Breast epithelium (tissue), 3 donors: ENCODE measurements at regions not wholly inside any gene's neighbourhood (a gene's known extent, or its start where the extent isn't known, plus 50 kb on each side); places are given as distances from the start of the nearest gene placed in this dataset.

ENCODE experiments used
- POLR2AphosphoS5 ChIP-seq, 3 donors: sonication (generic); formaldehyde crosslinking; IDR thresholded peaks; one replicate each; pipeline ENCODE4 v1.6.1; 2017; ENCODE audit warnings: antibody characterized with exemption in 3 of 3
- TF ChIP-seq, protein P1 (sequence below), 3 donors: fragments of 450-650 bp; IDR thresholded peaks; one replicate each; pipeline ENCODE4 v1.5.1; 2016 to 2017; ENCODE audit warnings: antibody characterized with exemption in 3 of 3, mild to moderate bottlenecking in 3 of 3, moderate library complexity in 3 of 3

DNA sequence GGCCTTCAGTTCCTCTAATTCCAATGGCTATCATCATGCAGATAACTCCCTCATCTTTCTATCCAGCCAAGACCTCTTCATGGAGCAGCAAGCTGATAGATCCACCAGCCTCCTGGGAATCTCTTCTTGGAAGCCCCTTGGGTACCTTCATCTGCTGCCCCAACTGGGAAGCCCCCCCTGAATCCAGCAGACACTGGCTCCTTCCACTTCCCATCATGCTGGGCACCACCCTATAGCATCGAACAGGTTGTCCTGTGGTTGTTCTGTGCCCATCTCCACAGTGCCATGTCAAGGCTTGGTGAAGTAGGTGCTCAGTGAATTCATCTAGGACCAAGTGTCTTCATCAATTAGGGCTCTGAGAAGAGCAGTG is 410.4 kb upstream of the KLF4 start:
- TF ChIP-seq, protein P1, sequence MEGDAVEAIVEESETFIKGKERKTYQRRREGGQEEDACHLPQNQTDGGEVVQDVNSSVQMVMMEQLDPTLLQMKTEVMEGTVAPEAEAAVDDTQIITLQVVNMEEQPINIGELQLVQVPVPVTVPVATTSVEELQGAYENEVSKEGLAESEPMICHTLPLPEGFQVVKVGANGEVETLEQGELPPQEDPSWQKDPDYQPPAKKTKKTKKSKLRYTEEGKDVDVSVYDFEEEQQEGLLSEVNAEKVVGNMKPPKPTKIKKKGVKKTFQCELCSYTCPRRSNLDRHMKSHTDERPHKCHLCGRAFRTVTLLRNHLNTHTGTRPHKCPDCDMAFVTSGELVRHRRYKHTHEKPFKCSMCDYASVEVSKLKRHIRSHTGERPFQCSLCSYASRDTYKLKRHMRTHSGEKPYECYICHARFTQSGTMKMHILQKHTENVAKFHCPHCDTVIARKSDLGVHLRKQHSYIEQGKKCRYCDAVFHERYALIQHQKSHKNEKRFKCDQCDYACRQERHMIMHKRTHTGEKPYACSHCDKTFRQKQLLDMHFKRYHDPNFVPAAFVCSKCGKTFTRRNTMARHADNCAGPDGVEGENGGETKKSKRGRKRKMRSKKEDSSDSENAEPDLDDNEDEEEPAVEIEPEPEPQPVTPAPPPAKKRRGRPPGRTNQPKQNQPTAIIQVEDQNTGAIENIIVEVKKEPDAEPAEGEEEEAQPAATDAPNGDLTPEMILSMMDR (IDR thresholded peaks at IDR 0.05) = no peak
- TF ChIP-seq POLR2AphosphoS5 (IDR thresholded peaks at IDR 0.05) = no peak
